ENCODE measurements at regions not wholly inside any gene's neighbourhood (a gene's known extent, or its start where the extent isn't known, plus 50 kb on each side); places are given as distances from the start of the nearest gene placed in this dataset.

DNA sequence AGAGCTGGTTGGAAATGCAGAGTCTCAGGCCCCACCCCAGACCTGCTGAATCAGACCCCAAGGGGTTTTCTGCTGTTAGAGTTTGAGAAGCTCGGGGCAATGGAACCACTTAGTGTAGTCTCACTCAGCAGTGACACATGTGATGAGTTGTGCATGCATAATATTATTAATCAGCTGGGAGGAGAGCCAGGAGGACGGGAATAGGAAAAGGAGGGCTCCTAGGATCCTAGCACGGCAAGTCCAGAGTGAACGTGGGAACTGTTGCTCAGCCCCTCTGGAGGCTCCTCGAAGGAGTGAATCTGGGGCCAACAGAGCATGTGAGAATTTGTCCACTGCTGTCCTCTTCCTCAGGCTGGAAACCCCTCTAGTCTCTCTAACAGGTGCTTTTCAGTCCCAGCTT is 87.1 kb downstream of the HS1BP3 start:
- TF ChIP-seq ZNF384 (IDR thresholded peaks at IDR 0.05) (no peak), SP1 (IDR thresholded peaks at IDR 0.05) (no peak), BHLHE40 (IDR thresholded peaks at IDR 0.05; ENCODE audit: borderline replicate concordance) (no peak)
